Skin epidermis (tissue), 12 donors: ENCODE measurements at regions not wholly inside any gene's neighbourhood (a gene's known extent, or its start where the extent isn't known, plus 50 kb on each side); places are given as distances from the start of the nearest gene placed in this dataset.
A peak's percentile ranks its signal among the peaks of the same experiment; 100 is the strongest.

Source experiments
- H3K27ac ChIP-seq, 21 experiments: fragments of 200-600 bp; sonication (generic) in 11 of 21; one replicate each; pipeline ENCODE4 v1.5.0; 2020; ENCODE audit warnings: mild to moderate bottlenecking in 3 of 21, inconsistent platforms in 2 of 21, moderate library complexity in 2 of 21
- H3K4me3 ChIP-seq, 7 experiments: fragments of 200-600 bp; sonication (generic) in 2 of 7; one replicate each; pipeline ENCODE4 v1.5.0; 2020; ENCODE audit warnings: inconsistent platforms in 2 of 7, mild to moderate bottlenecking in 2 of 7, moderate library complexity in 1 of 7

GRCh38 chr9:80926611-80927010 lies 762.7 kb downstream of the TLE1 start:
- H3K27ac ChIP-seq, result no peak overlapping the region

GRCh38 chr9:80922544-80922943 lies 766.8 kb downstream of the TLE1 start:
- no peak overlapping the region for H3K4me3 ChIP-seq
- H3K27ac ChIP-seq, result no peak overlapping the region

More at GRCh38 chr9:80926611-80927010, 762.7 kb downstream of the TLE1 start:
- H3K4me3 ChIP-seq, result no peak overlapping the region

GRCh38 chr9:80906728-80907127 lies 782.6 kb downstream of the TLE1 start:
- Histone ChIP-seq H3K27ac (no peak overlapping the region), H3K4me3 (no peak overlapping the region)

- no peak overlapping the region for H3K27ac ChIP-seq
- H3K4me3 ChIP-seq, result no peak overlapping the region
These were observed 790.1 kb downstream of the TLE1 start for GRCh38 chr9:80899208-80899607.

GRCh38 chr9:80893190-80893589 lies 796.2 kb downstream of the TLE1 start:
- no peak overlapping the region for H3K4me3 ChIP-seq
- H3K27ac ChIP-seq, result no peak overlapping the region

GRCh38 chr9:80892703-80893102 lies 796.6 kb downstream of the TLE1 start:
- Histone ChIP-seq H3K4me3 (no peak overlapping the region), H3K27ac (no peak overlapping the region)

GRCh38 chr9:80890124-80890523 lies 799.2 kb downstream of the TLE1 start:
- no peak overlapping the region for H3K4me3 ChIP-seq
- H3K27ac ChIP-seq, result no peak overlapping the region

GRCh38 chr9:80885894-80886293 lies 803.5 kb downstream of the TLE1 start:
- Histone ChIP-seq H3K4me3 (no peak overlapping the region), H3K27ac (no peak overlapping the region)

GRCh38 chr9:80883826-80884579 lies 805.3 kb downstream of the TLE1 start:
- H3K4me3 ChIP-seq, result no peak overlapping the region

GRCh38 chr9:80883426-80883825 lies 805.9 kb downstream of the TLE1 start:
- Histone ChIP-seq H3K27ac (no peak overlapping the region), H3K4me3 (no peak overlapping the region)

More at GRCh38 chr9:80883826-80884579, 805.3 kb downstream of the TLE1 start:
- H3K27ac ChIP-seq, result no peak overlapping the region

GRCh38 chr9:80881940-80882339 lies 807.4 kb downstream of the TLE1 start:
- H3K4me3 ChIP-seq, result no peak overlapping the region
- no peak overlapping the region for H3K27ac ChIP-seq

GRCh38 chr9:80881320-80881719 lies 808.0 kb downstream of the TLE1 start:
- no peak overlapping the region for H3K4me3 ChIP-seq
- no peak overlapping the region for H3K27ac ChIP-seq

- no peak overlapping the region for H3K27ac ChIP-seq
- H3K4me3 ChIP-seq, result no peak overlapping the region
These were observed 810.8 kb downstream of the TLE1 start for GRCh38 chr9:80878556-80878955.

GRCh38 chr9:80875947-80876346 lies 813.4 kb downstream of the TLE1 start:
- Histone ChIP-seq H3K27ac (no peak overlapping the region), H3K4me3 (no peak overlapping the region)

GRCh38 chr9:80874276-80874675 lies 815.1 kb downstream of the TLE1 start:
- Histone ChIP-seq H3K4me3 (no peak overlapping the region), H3K27ac (peak overlapping the region in 1 of 21 experiments; percentile 12)

GRCh38 chr9:80873861-80874260 lies 815.5 kb downstream of the TLE1 start:
- Histone ChIP-seq H3K27ac (peak overlapping the region in 1 of 21 experiments; percentile 12), H3K4me3 (no peak overlapping the region)

GRCh38 chr9:80871596-80871995 lies 817.8 kb downstream of the TLE1 start:
- H3K27ac ChIP-seq, result no peak overlapping the region
- H3K4me3 ChIP-seq, result no peak overlapping the region

GRCh38 chr9:80867731-80868130 lies 821.6 kb downstream of the TLE1 start:
- Histone ChIP-seq H3K27ac (no peak overlapping the region), H3K4me3 (no peak overlapping the region)

- no peak overlapping the region for H3K27ac ChIP-seq
- no peak overlapping the region for H3K4me3 ChIP-seq
These were observed 822.6 kb downstream of the TLE1 start for GRCh38 chr9:80866576-80867227.

- H3K27ac ChIP-seq, result no peak overlapping the region
- no peak overlapping the region for H3K4me3 ChIP-seq
These were observed 823.2 kb downstream of the TLE1 start for GRCh38 chr9:80866121-80866520.

- Histone ChIP-seq H3K27ac (no peak overlapping the region), H3K4me3 (no peak overlapping the region)
These were observed 846.3 kb downstream of the TLE1 start for GRCh38 chr9:80843028-80843427.
